Duodenal mucosa (tissue), 2 donors: ENCODE measurements at regions not wholly inside any gene's neighbourhood (a gene's known extent, or its start where the extent isn't known, plus 50 kb on each side); places are given as distances from the start of the nearest gene placed in this dataset.
"Not testable (repeated sequence)": the region's sequence is repeated elsewhere in the genome, so short reads cannot be mapped to it uniquely, and the experiment has no call there.

ENCODE experiments used
- H3K27ac ChIP-seq: one replicate; pipeline ENCODE4 v1.7.0; 2013; ENCODE audit warnings: low read depth, low read length
- H3K27me3 ChIP-seq, 2 donors: one replicate each; pipeline ENCODE4 v1.7.0; 2013; ENCODE audit warnings: low read length in 2 of 2, control low read depth in 1 of 2; ENCODE audit not compliant: insufficient read depth in 2 of 2, control insufficient read depth in 1 of 2
- H3K36me3 ChIP-seq, 2 donors: one replicate each; pipeline ENCODE4 v1.7.0; 2013; ENCODE audit warnings: low read length in 2 of 2, control low read depth in 1 of 2; ENCODE audit not compliant: insufficient read depth in 2 of 2, control insufficient read depth in 1 of 2
- H3K4me1 ChIP-seq, 2 donors: one replicate each; pipeline ENCODE4 v1.7.0; 2013; ENCODE audit warnings: low read length in 2 of 2, control low read depth in 1 of 2; ENCODE audit not compliant: insufficient read depth in 2 of 2, control insufficient read depth in 1 of 2
- H3K4me3 ChIP-seq, 2 donors: one replicate each; pipeline ENCODE4 v1.7.0; 2013; ENCODE audit warnings: low read length in 2 of 2, low read depth in 1 of 2
- H3K9ac ChIP-seq, 2 donors: one replicate each; pipeline ENCODE4 v1.7.0; 2013; ENCODE audit warnings: low read length in 2 of 2, low read depth in 1 of 2
- H3K9me3 ChIP-seq, 2 donors: one replicate each; pipeline ENCODE4 v1.7.0; 2013; ENCODE audit warnings: low read length in 2 of 2, control low read depth in 1 of 2; ENCODE audit not compliant: control insufficient read depth in 1 of 2

- no peaks in the 10 kb centered on the region for H3K9me3 ChIP-seq
- peaks cover 18 to 19% of the 10 kb centered on the region in 2 donors for H3K4me1 ChIP-seq
- H3K27me3 ChIP-seq: no peaks in the 10 kb centered on the region
- no peak overlapping the region for H3K4me3 ChIP-seq
- H3K9ac ChIP-seq: no peak overlapping the region
- no peak overlapping the region for H3K27ac ChIP-seq
- no peaks in the 10 kb centered on the region for H3K36me3 ChIP-seq
Observed at GRCh38 chr3:150237490-150237889, 170.6 kb upstream of the TSC22D2 start.

GRCh38 chr3:150236316-150237082, 171.6 kb upstream of the TSC22D2 start:
- Histone ChIP-seq H3K9me3 (no peaks in the 10 kb centered on the region), H3K4me3 (no peak overlapping the region), H3K27ac (no peak overlapping the region), H3K36me3 (no peaks in the 10 kb centered on the region), H3K9ac (no peak overlapping the region), H3K4me1 (peaks cover 18 to 19% of the 10 kb centered on the region in 2 donors), H3K27me3 (no peaks in the 10 kb centered on the region)

- Histone ChIP-seq H3K9ac (no peak overlapping the region), H3K27me3 (no peaks in the 10 kb centered on the region), H3K27ac (no peak overlapping the region), H3K4me1 (peaks cover 18 to 19% of the 10 kb centered on the region in 2 donors), H3K4me3 (no peak overlapping the region), H3K9me3 (no peaks in the 10 kb centered on the region), H3K36me3 (no peaks in the 10 kb centered on the region)
Observed at GRCh38 chr3:150235799-150236198, 172.3 kb upstream of the TSC22D2 start.

GRCh38 chr3:150232992-150233451, 175.1 kb upstream of the TSC22D2 start:
- H3K36me3 ChIP-seq: no peaks in the 10 kb centered on the region
- no peak overlapping the region for H3K9ac ChIP-seq
- H3K27me3 ChIP-seq: no peaks in the 10 kb centered on the region
- no peaks in the 10 kb centered on the region for H3K9me3 ChIP-seq
- no peak overlapping the region for H3K27ac ChIP-seq
- H3K4me3 ChIP-seq: no peak overlapping the region
- H3K4me1 ChIP-seq: peaks cover 3 to 6% of the 10 kb centered on the region in 2 donors

- no peaks in the 10 kb centered on the region for H3K4me1 ChIP-seq
- H3K4me3 ChIP-seq: no peak overlapping the region
- no peaks in the 10 kb centered on the region for H3K36me3 ChIP-seq
- H3K9me3 ChIP-seq: no peaks in the 10 kb centered on the region
- H3K27me3 ChIP-seq: no peaks in the 10 kb centered on the region
- H3K9ac ChIP-seq: no peak overlapping the region
- H3K27ac ChIP-seq: no peak overlapping the region
Observed at GRCh38 chr3:150230037-150230436, 178.1 kb upstream of the TSC22D2 start.

- H3K4me1 ChIP-seq, H3K27ac ChIP-seq, H3K36me3 ChIP-seq, H3K9me3 ChIP-seq, H3K27me3 ChIP-seq, H3K4me3 ChIP-seq, H3K9ac ChIP-seq: not testable (repeated sequence)
Observed at GRCh38 chr3:150228626-150229025, 179.5 kb upstream of the TSC22D2 start.

GRCh38 chr3:150227839-150228238, 180.3 kb upstream of the TSC22D2 start:
- peaks cover 4 to 11% of the 10 kb centered on the region in 2 donors for H3K27me3 ChIP-seq
- no peak overlapping the region for H3K27ac ChIP-seq
- no peak overlapping the region for H3K9ac ChIP-seq
- H3K36me3 ChIP-seq: no peaks in the 10 kb centered on the region
- H3K4me3 ChIP-seq: no peak overlapping the region
- H3K9me3 ChIP-seq: no peaks in the 10 kb centered on the region
- no peaks in the 10 kb centered on the region for H3K4me1 ChIP-seq

- Histone ChIP-seq H3K4me3 (no peak overlapping the region), H3K27me3 (peaks cover 16 to 21% of the 10 kb centered on the region in 2 donors), H3K36me3 (no peaks in the 10 kb centered on the region)
Observed at GRCh38 chr3:150225986-150226385, 182.1 kb upstream of the TSC22D2 start.

GRCh38 chr3:150223558-150223957, 184.5 kb upstream of the TSC22D2 start:
- H3K4me3 ChIP-seq: no peak overlapping the region
- H3K4me1 ChIP-seq: no peaks in the 10 kb centered on the region
- no peak overlapping the region for H3K9ac ChIP-seq
- no peaks in the 10 kb centered on the region for H3K36me3 ChIP-seq
- no peak overlapping the region for H3K27ac ChIP-seq
- H3K9me3 ChIP-seq: no peaks in the 10 kb centered on the region
- H3K27me3 ChIP-seq: peaks cover 20 to 21% of the 10 kb centered on the region in 2 donors

More at GRCh38 chr3:150225986-150226385, 182.1 kb upstream of the TSC22D2 start:
- Histone ChIP-seq H3K9ac (no peak overlapping the region), H3K9me3 (no peaks in the 10 kb centered on the region), H3K27ac (no peak overlapping the region), H3K4me1 (no peaks in the 10 kb centered on the region)

GRCh38 chr3:150222691-150223489, 185.2 kb upstream of the TSC22D2 start:
- Histone ChIP-seq H3K27me3 (peaks cover 20 to 21% of the 10 kb centered on the region in 2 donors), H3K9ac (no peak overlapping the region), H3K9me3 (peaks cover 0 to 1% of the 10 kb centered on the region in 2 donors), H3K36me3 (no peaks in the 10 kb centered on the region), H3K4me3 (no peak overlapping the region), H3K4me1 (no peaks in the 10 kb centered on the region), H3K27ac (no peak overlapping the region)
